ENCODE measurements at regions not wholly inside any gene's neighbourhood (a gene's known extent, or its start where the extent isn't known, plus 50 kb on each side); places are given as distances from the start of the nearest gene placed in this dataset.

DNA sequence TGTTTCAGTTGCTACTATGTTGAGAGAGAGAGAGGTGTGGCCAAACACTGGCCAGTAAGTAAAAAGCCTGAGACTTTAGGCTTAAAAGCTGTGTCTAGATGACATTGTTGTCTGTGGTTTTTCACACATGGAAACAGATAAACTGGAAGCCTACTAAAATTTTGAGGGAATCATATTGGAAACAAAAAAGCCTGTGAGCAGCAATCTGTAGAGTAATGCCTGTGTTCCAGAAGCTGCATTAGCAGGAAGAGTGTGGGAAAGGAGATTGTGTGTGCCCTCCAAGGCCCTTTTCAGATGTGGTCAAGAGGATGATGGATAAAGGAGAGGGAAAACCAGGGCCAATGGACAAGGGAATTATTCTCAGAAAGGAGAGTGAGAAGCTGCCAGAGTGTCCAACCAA, 236.3 kb upstream of the SPRED2 start:
- no peak overlapping the region for H3K27ac Mint-ChIP-seq
- CTCF ChIA-PET: no interaction called here
- no peaks in the 10 kb centered on the region for H3K4me1 Mint-ChIP-seq
- H3K27me3 Mint-ChIP-seq: peaks cover 14% of the 10 kb centered on the region
- no peak for DNase-seq
- H3K4me3 Mint-ChIP-seq: no peak overlapping the region
- peaks cover 7% of the 10 kb centered on the region for H3K9me3 Mint-ChIP-seq
- H3K36me3 Mint-ChIP-seq: no peaks in the 10 kb centered on the region

DNA sequence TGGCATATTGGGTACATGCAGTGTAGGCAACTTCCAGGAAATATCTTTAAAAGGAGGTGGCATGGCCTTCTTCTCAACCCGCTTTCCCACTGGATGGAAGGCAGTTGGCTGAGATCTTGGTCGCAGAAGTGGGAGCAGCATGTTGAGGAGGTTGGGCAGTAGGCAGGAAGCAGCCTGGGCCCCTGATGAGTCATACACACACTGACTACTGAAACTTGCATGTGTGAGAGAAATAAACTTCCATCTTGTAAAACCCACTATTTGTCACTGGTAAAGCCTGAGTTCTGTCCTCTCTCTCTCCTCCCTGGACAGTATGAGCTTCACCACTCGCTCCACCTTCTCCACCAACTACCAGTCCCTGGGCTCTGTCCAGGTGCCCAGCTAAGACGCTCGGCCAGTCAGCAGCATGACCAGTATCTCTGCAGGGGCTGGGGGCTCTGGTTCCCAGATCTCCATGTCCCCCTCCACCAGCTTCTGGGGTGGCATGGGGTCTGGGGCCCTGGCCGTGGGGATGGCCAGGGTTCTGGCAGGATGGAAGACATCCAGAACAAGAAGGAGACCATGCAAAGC, 233.8 kb upstream of the SPRED2 start:
- DNase-seq: no peak
- CTCF ChIA-PET: no interaction called here
- peaks cover 7% of the 10 kb centered on the region for H3K9me3 Mint-ChIP-seq
- peaks cover 12% of the 10 kb centered on the region for H3K27me3 Mint-ChIP-seq
- H3K36me3 Mint-ChIP-seq: no peaks in the 10 kb centered on the region
- H3K27ac Mint-ChIP-seq: no peak overlapping the region
- H3K4me1 Mint-ChIP-seq: no peaks in the 10 kb centered on the region
- no peak overlapping the region for H3K4me3 Mint-ChIP-seq

DNA sequence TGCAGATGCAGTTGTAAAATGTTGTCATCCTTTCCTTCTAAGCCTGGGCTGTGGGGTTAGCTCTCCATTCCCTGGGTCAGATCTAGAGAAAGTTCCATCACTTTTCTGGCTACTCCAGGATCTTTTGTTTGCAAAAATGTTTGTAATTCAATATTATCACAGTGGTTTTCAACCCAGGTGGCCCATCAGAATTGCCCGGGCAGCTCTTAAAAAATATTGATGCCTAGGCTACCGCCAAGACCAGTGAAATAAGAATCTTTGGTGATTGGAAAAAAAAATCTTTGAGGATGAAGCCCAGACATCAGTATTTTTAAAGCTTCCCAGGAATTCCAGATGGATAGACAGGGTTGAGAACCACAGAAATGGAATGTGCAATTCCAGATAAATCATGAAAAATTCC, 232.5 kb upstream of the SPRED2 start:
- no peak overlapping the region for H3K27ac Mint-ChIP-seq
- no peak overlapping the region for H3K4me3 Mint-ChIP-seq
- no peak for DNase-seq
- peaks cover 7% of the 10 kb centered on the region for H3K9me3 Mint-ChIP-seq
- peaks cover 9% of the 10 kb centered on the region for H3K27me3 Mint-ChIP-seq
- CTCF ChIA-PET: no interaction called here
- H3K36me3 Mint-ChIP-seq: no peaks in the 10 kb centered on the region
- H3K4me1 Mint-ChIP-seq: no peaks in the 10 kb centered on the region

DNA sequence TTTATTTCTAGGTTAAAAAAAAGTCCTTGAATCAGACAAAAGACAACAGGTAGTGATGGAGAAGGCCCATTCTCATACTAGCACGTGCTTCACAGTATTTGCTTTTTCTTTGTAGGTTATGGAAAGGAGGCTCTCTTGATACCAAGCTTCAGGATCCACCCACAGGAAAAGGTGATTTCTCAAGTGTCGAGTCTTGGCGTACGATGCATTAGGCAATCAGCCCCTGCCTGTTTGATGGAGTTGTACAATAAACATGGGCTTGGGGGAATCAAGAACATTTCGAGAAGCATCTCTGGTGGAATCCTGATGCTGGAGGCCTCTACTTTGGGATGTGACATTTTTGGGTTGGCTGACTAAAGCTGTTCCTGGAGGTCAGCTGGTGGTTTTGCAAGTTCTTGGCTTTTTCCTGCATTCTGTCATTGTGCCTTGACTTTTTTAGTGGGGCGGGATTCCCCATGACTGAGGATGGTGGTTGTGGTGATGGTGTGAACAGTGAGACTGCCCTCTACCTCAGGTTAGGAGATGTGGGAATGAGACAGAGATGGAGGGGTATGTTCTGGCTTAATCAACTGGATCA, 231.5 kb upstream of the SPRED2 start:
- Mint-ChIP-seq H3K4me3 (no peak overlapping the region), H3K27me3 (peaks cover 5% of the 10 kb centered on the region), H3K27ac (no peak overlapping the region), H3K9me3 (peaks cover 7% of the 10 kb centered on the region), H3K4me1 (no peaks in the 10 kb centered on the region), H3K36me3 (no peaks in the 10 kb centered on the region)
- DNase-seq: no peak
- CTCF ChIA-PET: no interaction called here

DNA sequence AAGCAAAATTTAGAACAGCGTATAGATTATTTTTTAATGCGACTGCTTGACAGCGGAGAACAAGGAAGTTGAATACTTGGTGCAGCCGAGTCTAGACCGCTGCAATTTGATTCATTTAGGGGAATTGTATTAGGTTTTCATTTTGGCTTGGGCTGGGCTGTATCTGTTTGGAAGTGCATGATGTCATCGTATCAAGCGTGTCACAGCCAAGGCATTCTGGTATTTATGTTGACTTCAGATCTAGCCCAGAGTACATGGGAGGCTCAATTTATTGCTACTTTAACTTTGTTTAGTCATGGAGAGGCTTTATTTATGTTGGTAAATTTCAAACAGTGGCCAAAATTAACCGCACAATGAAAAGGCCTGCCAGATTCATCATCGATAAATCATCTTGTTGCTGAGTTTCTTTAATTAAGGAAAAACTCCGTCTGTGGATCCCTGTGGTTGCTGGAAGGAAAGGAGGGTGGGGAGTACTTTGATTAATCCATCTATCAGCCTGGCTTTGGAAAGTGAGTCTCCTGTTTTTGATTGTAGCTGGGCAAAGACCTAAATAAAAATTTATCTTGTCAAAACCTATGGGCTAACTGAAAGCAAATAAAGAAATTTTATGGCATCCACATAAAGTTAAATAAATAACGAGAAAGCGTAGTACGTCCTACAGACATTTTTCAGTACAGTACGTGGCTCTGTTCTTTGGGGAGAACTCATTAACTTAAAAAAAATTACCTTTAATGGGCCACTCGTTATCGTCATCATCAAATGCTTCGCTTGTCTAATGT, 230.4 kb upstream of the SPRED2 start:
- H3K9me3 Mint-ChIP-seq: no peaks in the 10 kb centered on the region
- no peaks in the 10 kb centered on the region for H3K4me1 Mint-ChIP-seq
- H3K4me3 Mint-ChIP-seq: no peak overlapping the region
- peaks cover 13% of the 10 kb centered on the region for H3K27me3 Mint-ChIP-seq
- H3K27ac Mint-ChIP-seq: no peak overlapping the region
- no peaks in the 10 kb centered on the region for H3K36me3 Mint-ChIP-seq
- CTCF ChIA-PET: no interaction called here
- no peak for DNase-seq

DNA sequence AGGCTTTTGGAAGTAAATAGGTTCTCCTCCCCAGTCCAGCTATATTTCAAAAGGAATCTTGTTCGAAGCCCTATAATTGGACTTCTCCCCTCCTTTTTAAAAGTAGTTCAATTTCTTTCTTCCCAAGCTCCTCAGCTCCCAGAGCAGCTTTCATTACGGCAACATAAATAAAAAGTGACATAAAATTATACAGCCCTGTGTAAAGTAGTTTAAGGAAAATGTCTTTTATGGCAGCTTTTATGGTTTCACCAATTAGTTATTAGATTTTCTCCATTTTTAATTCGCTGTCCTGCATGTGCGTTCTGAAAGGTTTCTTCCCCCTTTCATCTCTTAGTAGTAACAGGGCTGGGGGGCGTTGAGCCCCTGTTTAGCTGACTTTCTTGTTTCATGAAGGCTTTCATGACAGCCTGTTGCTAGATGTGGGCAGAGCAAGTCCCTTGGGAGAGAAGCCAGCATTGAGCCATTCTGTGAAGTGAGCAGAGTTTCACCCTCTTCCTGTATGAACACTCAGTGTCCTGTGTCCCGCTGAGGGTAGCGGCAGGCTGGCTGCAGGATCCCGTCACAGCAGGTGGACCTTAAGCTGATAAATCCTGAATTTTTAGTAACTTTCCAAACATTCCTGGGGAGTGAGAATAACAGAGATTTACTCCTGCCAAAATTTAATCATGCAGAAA, 229.7 kb upstream of the SPRED2 start:
- Mint-ChIP-seq H3K36me3 (no peaks in the 10 kb centered on the region), H3K4me3 (no peak overlapping the region), H3K4me1 (no peaks in the 10 kb centered on the region), H3K27me3 (peaks cover 13% of the 10 kb centered on the region), H3K9me3 (no peaks in the 10 kb centered on the region), H3K27ac (no peak overlapping the region)
- CTCF ChIA-PET: interaction anchor here (0.8 kb wide), 1 partner anchor 22 kb away, joined by 3 read pairs; no protein-coding TSS in a partner anchor
- DNase-seq: no peak

DNA sequence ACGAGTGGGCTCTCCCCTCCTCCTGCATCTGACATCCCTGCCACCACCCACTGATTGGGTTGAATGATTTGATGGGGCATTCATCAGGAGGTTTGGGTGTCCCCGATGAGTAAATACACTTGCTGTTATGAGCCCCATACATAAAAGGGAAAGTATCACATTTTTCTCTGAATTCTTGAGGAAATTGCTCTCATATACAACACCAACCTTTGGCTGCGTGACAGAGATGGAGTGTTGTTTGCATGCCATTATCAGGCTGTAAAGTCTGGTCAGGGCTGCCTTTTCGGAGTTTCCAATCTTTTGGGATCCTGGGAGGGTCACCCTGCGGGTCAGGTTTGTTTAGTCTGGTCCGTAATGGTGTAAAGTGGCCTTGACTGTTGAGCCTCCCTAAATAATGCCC, 227.9 kb upstream of the SPRED2 start:
- CTCF ChIA-PET: no interaction called here
- H3K9me3 Mint-ChIP-seq: no peaks in the 10 kb centered on the region
- no peak overlapping the region for H3K4me3 Mint-ChIP-seq
- no peak overlapping the region for H3K27ac Mint-ChIP-seq
- peaks cover 8% of the 10 kb centered on the region for H3K27me3 Mint-ChIP-seq
- H3K36me3 Mint-ChIP-seq: no peaks in the 10 kb centered on the region
- no peak for DNase-seq
- no peaks in the 10 kb centered on the region for H3K4me1 Mint-ChIP-seq

DNA sequence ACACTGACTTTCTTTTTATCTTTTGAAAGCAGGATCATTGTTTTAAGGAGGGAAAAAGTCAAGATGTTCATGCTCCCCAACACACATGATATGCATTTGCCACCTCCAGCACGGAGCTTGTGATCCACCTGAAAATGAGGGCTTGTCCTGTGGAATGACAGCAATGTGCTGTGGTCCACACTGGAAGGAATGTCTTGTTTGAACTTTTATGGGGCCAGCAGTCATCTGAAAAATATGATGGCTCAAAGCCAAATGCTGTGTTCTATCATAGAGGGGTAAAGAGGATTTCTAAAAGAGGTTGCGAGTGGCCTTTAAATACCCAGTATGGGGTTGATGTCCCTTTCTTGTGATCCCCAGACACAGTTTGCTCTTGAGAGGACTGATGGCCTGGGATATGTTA, 226.5 kb upstream of the SPRED2 start:
- Mint-ChIP-seq H3K36me3 (no peaks in the 10 kb centered on the region), H3K9me3 (no peaks in the 10 kb centered on the region), H3K27me3 (peaks cover 11% of the 10 kb centered on the region), H3K4me1 (no peaks in the 10 kb centered on the region), H3K4me3 (no peak overlapping the region), H3K27ac (no peak overlapping the region)
- CTCF ChIA-PET: no interaction called here
- DNase-seq: no peak

DNA sequence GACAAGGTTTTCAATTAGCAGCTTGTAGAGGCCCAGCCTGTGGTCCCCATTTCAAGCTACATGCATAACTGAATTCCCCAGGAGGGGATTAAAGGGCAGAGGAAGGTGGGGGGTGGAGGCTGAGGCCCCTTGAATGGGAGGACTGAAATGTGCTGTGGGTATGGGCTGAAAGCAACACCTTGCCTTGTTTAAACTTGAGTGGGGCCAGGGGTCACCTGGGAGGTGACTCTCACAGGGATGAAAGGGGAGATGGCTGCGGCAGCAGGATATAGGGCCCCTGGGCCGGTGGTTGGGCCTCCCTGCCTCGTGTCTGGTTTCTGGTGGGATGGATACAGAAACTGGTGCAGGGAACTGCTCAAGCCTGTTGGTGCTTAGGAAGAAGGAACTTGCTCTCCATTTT, 225.9 kb upstream of the SPRED2 start:
- Mint-ChIP-seq H3K4me3 (no peak overlapping the region), H3K27me3 (peaks cover 11% of the 10 kb centered on the region), H3K27ac (peak overlapping the region; percentile 76), H3K36me3 (no peaks in the 10 kb centered on the region), H3K4me1 (no peaks in the 10 kb centered on the region), H3K9me3 (no peaks in the 10 kb centered on the region)
- no peak for DNase-seq
- CTCF ChIA-PET: no interaction called here

DNA sequence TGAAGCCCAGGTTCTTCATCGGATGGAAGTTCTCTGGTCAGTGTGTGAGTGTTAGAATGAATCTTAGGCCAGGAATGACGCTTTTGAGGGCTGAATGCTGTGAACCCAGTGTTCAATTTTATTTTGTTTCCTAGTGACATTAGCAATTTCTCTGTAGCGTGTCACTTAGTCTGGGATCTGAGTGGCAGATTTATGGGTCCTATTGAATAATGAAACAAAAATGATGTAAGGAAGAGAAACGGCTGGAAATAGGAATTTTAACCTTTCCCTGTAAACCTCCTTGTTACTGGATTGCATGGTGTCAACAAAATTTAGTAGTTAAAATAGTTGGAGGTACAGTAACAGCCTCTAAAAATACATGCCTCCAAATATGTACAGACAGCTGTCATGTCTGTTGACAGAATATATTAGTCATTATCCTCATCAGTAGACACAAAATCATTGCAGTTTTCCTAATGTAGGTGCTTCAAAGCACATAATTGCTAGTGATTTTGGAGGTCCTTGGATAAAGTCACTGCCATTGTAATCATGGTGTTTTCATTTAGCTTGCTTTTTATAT, 223.8 kb upstream of the SPRED2 start:
- DNase-seq: no peak
- no peaks in the 10 kb centered on the region for H3K4me1 Mint-ChIP-seq
- CTCF ChIA-PET: no interaction called here

DNA sequence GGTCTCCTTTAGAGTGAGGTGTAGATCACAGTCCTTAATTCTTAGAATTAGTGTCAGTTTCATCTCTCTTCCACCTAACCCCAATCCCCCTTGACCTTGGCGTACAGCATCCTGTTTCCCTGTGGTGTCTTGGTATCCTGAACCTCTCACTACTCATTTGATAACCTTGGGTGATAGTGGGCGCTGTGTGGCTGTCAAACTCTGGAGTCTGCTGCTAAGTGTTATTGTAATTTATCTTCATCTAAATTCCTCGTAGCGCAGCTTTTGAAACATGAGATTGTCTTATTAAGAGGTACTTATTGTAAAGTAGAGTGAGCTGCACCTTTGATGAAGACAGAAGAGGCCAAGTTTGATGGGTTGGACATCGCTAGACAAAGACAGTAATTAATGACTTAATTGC, 222.6 kb upstream of the SPRED2 start:
- H3K9me3 Mint-ChIP-seq: no peaks in the 10 kb centered on the region
- no peaks in the 10 kb centered on the region for H3K36me3 Mint-ChIP-seq
- no peak for DNase-seq

More for the DNA sequence above, 223.8 kb upstream of the SPRED2 start:
- H3K36me3 Mint-ChIP-seq: no peaks in the 10 kb centered on the region
- no peak overlapping the region for H3K27ac Mint-ChIP-seq
- peaks cover 11% of the 10 kb centered on the region for H3K27me3 Mint-ChIP-seq
- H3K4me3 Mint-ChIP-seq: no peak overlapping the region
- no peaks in the 10 kb centered on the region for H3K9me3 Mint-ChIP-seq

DNA sequence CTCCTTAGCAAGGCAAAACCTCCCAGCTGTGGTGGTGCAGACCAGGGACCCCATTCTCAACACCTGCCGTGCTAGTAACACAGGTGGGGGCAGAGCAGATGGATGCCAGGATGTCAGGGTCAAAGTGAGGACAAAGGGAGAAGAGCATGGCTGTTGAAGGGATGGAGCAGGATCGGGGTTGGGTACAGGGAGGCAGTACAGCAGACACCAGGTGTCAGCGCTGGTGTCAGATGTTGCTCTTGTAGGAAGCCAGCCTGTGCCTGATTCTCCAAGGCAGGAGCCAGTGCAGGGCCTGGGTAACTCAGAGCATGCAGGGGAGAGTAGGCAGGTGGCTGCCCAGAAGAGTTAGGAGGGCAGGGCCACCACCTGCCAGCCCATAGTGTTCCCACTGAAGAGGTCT, 222.1 kb upstream of the SPRED2 start:
- H3K27me3 Mint-ChIP-seq: peaks cover 11% of the 10 kb centered on the region
- no peaks in the 10 kb centered on the region for H3K4me1 Mint-ChIP-seq
- CTCF ChIA-PET: no interaction called here
- no peak overlapping the region for H3K27ac Mint-ChIP-seq
- no peaks in the 10 kb centered on the region for H3K9me3 Mint-ChIP-seq
- H3K36me3 Mint-ChIP-seq: no peaks in the 10 kb centered on the region
- DNase-seq: no peak
- no peak overlapping the region for H3K4me3 Mint-ChIP-seq

More for the DNA sequence above, 222.6 kb upstream of the SPRED2 start:
- Mint-ChIP-seq H3K4me3 (no peak overlapping the region), H3K27me3 (peaks cover 11% of the 10 kb centered on the region), H3K4me1 (no peaks in the 10 kb centered on the region), H3K27ac (no peak overlapping the region)
- CTCF ChIA-PET: no interaction called here

DNA sequence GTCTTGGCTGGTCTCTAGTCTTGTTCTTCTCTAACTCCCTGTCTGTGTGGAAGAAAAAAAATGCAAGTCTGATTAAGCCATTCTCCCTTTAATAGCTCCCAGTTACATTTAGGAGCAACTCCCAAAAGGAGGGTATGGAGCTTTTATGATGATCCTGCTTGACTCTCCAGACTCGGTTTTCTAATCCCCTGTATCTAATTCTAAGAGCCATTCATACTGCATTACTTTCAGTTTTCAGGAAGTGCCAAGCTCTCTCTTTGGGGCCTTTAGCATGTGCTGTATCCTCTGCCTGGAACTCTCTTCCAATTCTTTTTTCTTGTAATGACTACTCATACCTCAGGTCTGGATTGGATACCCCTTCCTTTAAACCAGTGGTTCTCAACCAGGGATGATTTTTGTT, 219.7 kb upstream of the SPRED2 start:
- no peak for DNase-seq
- Mint-ChIP-seq H3K4me3 (no peak overlapping the region), H3K36me3 (no peaks in the 10 kb centered on the region), H3K9me3 (no peaks in the 10 kb centered on the region), H3K27me3 (peaks cover 3% of the 10 kb centered on the region), H3K4me1 (no peaks in the 10 kb centered on the region), H3K27ac (no peak overlapping the region)
- CTCF ChIA-PET: interaction anchor here (1.1 kb wide), 1 partner anchor 11 kb away, joined by 4 read pairs; no protein-coding TSS in a partner anchor

DNA sequence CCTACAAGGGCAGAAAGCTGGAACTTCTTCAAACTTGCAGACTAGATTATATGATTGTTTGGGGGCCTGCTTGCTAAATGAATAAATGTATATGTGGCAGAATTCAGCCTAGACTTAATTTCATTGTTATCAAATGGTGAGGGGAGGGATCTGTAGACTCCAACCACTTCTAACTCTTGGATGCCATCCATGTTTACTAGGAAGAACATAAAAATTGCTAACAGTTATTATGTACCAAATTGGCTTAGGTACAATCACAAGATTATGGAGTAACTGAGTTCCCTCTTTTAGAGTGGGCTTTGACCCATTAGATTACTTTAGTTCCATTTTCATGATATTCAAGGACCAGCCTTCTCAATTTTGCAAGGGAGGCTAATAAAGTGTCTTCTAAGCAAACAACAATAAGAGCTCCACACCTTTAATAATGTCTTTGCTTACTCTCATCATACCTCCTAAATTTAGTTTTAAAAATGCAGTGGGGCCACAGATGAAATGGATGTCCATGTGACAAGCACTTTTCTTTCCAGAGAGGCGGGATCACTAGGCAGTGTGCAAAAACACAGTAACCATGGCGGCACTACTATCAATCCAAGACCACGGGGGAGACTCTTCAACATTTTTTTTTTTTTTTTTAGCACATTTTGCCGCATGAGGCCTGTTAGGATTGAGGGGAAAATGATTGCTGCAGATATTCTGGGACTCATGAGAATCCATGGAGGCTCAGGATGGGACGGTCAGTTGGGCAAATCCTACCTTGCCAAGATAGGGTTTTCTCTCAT, 217.6 kb upstream of the SPRED2 start:
- Mint-ChIP-seq H3K27ac (no peak overlapping the region), H3K4me3 (no peak overlapping the region), H3K4me1 (no peaks in the 10 kb centered on the region), H3K9me3 (no peaks in the 10 kb centered on the region), H3K36me3 (no peaks in the 10 kb centered on the region), H3K27me3 (peaks cover 3% of the 10 kb centered on the region)
- no peak for DNase-seq
- CTCF ChIA-PET: interaction anchor here (1.3 kb wide), 1 partner anchor 10 kb away, joined by 4 read pairs; no protein-coding TSS in a partner anchor

Data from activated naive CD4-positive, alpha-beta T cell treated with anti-CD3 and anti-CD28 coated beads, Interleukin-2, amount 10 ng/mL, durations not matched to agents 7 days and 5 days (primary cell).